NCI-H2227 (cell line): ENCODE measurements at regions not wholly inside any gene's neighbourhood (a gene's known extent, or its start where the extent isn't known, plus 50 kb on each side); places are given as distances from the start of the nearest gene placed in this dataset.

Experiments used
- DNase-seq: peaks from one replicate; lab custom pipeline; 2025; ENCODE audit not compliant: unreplicated experiment; lab: John Stamatoyannopoulos, UW

DNA sequence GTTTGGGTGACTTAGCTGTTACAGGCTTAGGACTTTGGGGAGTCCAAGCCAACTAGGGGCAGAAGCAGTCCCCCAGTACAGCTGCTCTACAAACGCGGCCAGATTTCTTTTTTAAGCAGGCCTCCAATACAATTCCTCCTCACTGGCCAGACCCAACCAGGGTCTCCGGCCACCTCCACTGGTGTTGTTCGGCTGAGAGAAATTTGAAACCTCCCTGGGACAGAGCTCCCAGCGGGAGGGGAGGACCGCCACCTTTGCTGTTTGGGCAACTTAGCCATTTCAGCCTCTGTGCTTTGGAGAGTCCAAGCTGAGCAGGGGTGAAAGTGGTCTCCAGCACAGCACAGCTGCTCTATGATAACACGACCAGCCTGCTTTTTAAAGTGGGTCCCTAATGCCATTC is 59.4 kb upstream of the KHDRBS2 start:
- DNase-seq = no peak

DNA sequence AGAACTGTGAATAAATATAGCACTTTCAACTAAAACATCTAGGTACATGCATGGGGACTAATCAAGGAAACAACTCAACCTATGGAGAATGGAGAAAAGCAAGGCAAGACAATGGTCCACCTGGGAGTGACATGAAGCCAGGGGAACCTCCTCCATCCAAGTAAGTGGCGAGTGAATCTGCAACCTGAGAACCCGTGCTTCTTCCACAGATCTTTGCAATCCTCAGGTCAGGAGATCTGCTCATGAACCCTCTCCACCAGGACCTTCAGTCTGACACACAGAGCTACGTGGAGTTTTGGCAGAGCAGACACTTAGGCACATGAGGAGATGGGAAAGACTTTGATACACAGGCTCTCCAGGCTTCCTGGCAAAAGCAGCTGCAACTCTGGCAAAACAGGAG is 58.8 kb upstream of the KHDRBS2 start:
- no peak for DNase-seq

DNA sequence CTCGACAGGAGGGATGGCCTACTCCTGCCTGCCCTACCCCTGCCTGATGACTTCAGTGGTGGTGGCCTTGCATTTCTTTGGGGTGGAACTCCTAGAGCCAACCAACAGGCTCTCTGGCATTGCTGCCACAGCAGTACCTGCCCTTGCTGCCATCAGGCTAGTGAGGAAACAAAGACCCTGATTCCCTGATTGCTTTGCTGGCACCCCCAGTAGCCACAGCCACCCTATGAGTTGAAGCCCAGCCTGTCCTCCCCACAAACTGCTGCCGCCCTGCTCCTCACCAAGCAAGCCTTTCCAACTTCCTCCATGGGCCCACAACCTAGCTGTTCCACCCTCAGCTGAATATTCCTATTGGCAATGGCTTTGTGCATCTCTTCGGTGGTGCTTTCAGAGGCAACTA is 52.5 kb upstream of the KHDRBS2 start:
- DNase-seq = no peak
